SK-N-DZ (cell line): ENCODE measurements at regions not wholly inside any gene's neighbourhood (a gene's known extent, or its start where the extent isn't known, plus 50 kb on each side); places are given as distances from the start of the nearest gene placed in this dataset.

ENCODE experiments used
- DNase-seq: peaks from one replicate; pipeline ENCODE4 v3.0.0-alpha.2; 2015; ENCODE audit warnings: low spot score

GRCh38 chrX:149274516-149275105 lies 230.5 kb downstream of the IDS start:
- DNase-seq = no peak

DNA sequence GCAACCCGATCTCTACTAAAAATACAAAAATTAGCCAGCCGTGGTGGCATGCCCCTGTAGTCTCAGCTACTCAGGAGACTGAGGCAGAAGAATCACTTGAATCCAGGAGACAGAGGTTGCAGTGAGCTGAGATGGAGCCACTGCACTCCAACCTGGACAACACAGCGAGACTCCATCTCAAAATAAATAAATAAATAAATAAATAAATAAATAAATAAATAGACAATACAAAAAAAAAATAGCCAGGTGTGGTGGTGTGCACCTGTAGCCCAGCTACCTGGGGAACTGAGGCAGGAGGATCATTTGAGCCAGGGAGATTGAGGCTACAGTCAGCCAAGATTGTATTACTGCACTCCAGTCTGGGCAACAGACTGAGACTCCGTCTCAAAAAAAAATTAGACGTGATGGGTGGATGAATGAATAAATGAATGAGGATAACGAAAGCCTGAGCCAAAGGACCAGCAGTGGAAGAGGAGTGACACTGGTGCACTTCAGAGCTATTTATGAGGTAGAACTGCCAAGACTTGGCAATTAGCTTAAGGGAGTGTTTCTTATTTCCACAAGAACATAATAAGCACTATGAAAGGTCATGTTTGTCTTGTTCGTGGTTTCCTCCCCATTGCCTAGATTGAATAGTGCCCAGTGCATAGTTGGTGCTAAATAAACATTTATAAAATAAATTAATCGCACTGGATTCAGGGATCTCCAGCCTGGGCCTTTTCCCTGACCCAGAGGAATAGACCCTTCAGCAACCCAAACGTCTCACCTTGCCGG lies 232.2 kb downstream of the IDS start:
- no peak for DNase-seq

GRCh38 chrX:149267878-149268813 lies 237.0 kb downstream of the IDS start:
- DNase-seq = no peak

GRCh38 chrX:149262086-149262485 lies 243.0 kb downstream of the IDS start:
- no peak for DNase-seq

DNA sequence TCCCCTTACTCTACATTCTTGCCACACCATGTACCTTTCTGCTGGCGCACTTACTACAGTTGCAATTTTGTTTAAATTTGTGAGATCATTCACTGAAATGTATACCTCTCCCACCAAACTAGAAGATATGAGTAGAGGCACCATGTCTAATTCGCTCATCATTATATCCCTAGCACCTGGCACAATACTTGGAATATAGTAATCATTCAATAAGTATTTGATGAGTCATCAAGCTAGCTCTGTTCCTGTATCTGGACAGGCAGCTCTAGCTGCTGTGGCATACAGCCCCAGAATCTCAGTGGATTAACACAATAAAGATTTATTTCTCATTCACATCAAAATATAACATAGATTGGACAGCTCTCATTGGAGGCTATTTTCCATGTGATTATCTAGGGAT lies 245.9 kb downstream of the IDS start:
- no peak for DNase-seq

DNA sequence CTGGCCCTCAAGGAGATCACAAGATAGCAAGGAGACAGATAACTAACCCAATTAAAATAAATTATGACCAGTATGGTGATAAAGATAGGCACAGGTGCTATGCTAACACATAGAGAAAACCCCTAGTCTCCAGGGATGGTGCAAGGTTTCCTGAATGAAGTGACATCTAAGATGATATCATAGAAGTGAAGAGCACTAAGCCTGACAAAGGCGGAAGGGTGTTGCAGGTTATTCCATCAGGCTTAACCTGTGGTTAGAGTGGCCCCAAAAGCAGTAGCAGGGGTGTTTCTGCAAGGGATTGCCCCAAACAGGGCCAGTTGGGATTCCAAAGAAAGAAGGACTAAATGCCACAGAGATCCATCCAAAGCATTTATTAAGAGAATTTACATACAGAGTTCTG lies 249.2 kb downstream of the IDS start:
- DNase-seq = no peak

GRCh38 chrX:149248073-149248625 lies 257.0 kb downstream of the IDS start:
- no peak for DNase-seq

DNA sequence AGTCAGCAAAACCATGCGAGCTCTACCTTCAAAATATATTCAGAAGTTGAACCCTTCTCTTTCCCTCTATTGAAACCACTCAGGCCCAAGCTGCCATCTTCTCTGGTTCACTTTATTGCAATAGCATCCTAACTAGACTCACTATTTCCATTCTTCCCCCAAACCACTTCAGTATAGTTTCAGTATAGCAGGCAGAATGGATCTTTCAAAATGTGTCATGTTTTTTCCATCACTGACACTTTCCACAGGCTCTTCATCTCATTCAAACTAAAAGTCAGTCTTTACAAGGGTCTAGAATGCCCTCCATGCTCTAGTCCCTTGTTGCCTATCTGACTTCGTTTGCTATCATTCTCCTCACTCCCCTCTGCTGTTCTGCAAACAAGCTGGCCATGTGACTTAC lies 274.4 kb downstream of the IDS start:
- DNase-seq = no peak

DNA sequence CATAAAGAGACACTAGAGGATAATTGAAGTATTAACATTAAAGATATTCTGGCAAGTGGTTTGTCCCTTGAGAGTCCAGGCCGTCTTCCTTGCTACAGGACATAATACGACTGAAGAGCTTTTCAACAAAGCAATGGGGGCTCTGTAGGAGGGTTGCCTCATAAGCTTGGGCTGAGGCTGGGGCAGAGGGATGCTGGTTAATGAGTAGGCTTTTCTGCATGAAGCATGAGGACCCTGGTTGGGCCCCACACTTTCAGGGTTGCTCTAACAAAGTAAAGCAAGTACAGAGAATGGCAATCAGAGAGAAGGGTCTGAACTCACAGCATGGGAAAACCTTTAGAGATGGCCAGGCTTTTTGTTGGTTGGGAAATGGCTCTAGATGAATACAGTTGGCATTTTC lies 281.3 kb downstream of the IDS start:
- no peak for DNase-seq

- DNase-seq = no peak
Observed at GRCh38 chrX:149222040-149222439, 283.1 kb downstream of the IDS start.

DNA sequence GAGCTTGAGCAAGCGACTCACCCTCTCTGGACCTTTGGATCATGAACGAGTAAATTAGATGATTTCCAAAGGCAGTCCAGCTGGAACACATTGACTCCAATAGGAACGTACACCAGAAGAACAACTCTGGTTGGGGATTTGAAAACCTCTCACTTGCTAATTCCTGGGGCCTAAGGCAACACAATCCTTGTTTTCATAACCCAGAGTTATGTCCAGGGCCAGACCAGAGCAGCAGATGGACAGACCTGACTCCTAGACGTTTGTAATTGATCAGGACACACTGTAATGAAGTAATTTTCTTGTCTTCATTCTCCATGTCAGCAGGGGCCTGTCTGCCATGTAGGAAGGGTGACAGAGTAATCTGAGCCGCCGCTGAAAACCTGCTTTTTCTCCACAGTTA lies 283.9 kb downstream of the IDS start:
- DNase-seq = no peak

DNA sequence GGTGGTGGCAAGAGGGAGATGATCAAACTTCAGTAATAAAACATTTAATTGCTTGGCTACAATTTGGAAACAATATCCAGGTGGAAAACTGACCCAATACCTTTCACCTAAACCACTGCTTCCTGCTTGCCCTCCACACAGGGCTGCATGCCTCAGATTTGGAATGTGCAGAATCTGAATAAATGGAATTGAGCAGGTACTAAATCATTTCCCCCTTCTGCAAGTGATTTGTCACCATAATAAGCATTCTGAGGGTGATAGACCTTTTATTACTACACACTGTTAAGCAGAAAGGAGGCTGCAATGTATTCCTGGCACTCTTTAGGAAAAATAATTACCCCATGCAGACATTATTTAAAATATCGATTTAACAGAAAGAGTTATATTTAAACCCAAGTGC lies 291.8 kb downstream of the IDS start:
- no peak for DNase-seq

DNA sequence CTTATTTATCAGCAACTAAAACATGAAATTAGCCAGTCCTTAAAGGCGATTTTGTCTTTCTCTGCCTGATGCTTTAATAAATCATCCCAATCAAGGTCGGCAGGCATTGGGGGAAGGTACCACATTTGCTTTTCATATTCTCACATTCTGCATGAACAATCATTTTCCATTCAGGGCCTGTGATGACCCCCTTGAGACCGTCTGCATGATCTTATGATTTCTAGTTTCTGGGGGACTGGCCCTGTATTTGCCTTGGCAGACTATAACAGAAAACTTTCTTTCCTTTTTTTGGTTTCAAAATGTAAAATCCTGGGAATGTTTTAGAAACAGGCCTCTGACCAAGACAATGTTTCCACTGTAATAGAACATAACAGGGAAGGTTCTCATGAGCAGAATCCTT lies 296.8 kb downstream of the IDS start:
- no peak for DNase-seq

DNA sequence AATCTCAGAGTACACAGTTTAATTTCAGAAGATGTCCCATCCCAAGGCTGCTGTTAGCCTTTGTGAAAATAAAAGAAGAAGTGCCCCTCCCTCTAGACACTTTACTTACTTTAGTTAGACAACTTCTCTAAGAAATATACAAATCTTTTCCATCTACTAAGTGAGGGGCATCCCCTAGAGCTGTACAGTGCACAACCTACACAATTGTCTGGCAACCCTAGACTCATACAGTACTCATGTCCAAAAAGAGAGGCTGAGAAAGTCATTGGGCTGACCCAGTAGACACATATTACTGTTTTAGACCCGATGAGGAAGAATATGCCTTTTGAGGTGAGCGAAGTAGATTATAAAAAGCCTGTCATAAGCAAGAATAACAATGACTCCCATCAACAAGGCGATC lies 297.6 kb downstream of the IDS start:
- DNase-seq = no peak

- DNase-seq = no peak
Observed at GRCh38 chrX:149205937-149206336, 299.2 kb downstream of the IDS start.

DNA sequence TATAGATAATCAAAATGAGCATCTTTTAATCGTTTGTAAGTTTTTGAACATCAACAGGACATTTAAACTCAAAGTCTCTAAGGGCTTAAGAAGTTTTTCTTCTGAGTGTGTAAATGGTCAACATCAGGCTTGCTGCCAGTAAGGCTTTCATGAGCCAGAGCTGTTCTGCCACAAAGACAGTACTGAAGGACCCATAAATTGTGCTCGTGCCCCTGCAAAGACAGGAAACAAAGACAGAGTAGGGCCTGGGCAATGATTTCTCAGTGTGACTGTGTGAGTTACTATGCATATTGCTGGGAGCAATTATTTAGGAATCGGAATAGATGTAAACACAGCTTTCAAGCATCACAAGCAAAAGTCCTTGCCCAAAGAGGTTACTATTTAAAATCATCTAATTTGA lies 300.0 kb downstream of the IDS start:
- DNase-seq = no peak

DNA sequence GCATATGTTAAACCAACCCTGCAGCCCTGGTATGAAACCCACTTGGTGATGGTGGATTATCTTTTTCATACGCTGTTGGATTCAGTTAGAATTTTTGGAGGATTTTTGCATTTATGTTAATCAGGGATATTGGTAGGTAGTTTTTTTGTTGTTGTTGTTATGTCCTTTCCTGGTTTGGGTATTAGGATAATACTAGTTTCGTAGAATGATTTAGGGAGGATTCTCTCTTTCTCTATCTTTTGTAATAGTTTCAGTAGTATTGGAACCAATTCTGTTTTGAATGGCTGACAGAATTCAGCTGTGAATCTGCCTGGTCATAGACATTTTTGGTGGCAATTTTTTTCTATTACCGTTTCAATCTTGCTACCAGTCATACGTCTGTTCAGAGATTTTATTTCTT lies 305.4 kb downstream of the IDS start:
- DNase-seq = no peak

GRCh38 chrX:149198980-149199732 lies 305.9 kb downstream of the IDS start:
- no peak for DNase-seq

GRCh38 chrX:149185087-149185486 lies 320.0 kb downstream of the IDS start:
- no peak for DNase-seq

GRCh38 chrX:149161435-149162088 lies 343.5 kb downstream of the IDS start:
- no peak for DNase-seq

DNA sequence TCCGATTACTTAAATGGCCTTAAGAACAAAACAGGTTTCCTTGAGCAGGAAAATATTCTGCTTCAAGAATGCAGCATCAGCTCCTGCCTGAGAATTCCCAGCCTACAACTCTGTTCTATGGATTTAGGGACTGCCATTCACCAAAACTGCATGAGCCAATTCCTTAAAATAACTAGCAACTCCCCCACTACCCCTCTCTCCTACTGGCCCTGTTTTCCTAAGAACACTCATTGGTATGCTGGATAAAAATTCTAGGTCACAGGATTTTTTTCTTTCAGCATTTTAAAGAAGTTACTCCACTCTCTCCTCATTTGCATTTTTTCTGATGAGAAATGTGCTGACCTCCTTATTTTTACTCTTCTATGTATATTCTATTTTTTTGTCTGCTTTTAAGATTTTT lies 347.1 kb downstream of the IDS start:
- DNase-seq = no peak
